OCI-LY1 (cell line): ENCODE measurements at regions not wholly inside any gene's neighbourhood (a gene's known extent, or its start where the extent isn't known, plus 50 kb on each side); places are given as distances from the start of the nearest gene placed in this dataset.

Experiments
- H2AFZ ChIP-seq: fragments of 200-600 bp; sonication (generic), shearing (Covaris generic); 2 replicates; pipeline ENCODE4 v1.6.0; 2014; ENCODE audit warnings: antibody characterized with exemption, mild to moderate bottlenecking, low read length
- H3F3A ChIP-seq: fragments of 200-600 bp; sonication (generic), shearing (Covaris generic); 2 replicates; pipeline ENCODE4 v1.6.0; 2014; ENCODE audit warnings: mild to moderate bottlenecking, antibody characterized with exemption, low read length, moderate library complexity; ENCODE audit not compliant: insufficient read depth
- H3K27ac ChIP-seq: fragments of 200-600 bp; sonication (generic); 2 replicates; pipeline ENCODE4 v1.5.1; 2014; ENCODE audit warnings: low read length, mixed run types, mild to moderate bottlenecking, low read depth; ENCODE audit not compliant: poor library complexity, severe bottlenecking
- H3K27me3 ChIP-seq: fragments of 200-600 bp; sonication (generic); 2 replicates; pipeline ENCODE4 v1.6.0; 2014; ENCODE audit warnings: antibody characterized with exemption, mild to moderate bottlenecking, low read length, moderate library complexity; ENCODE audit not compliant: insufficient read depth
- H3K36me3 ChIP-seq: fragments of 200-600 bp; sonication (generic); 2 replicates; pipeline ENCODE4 v1.6.1; 2014; ENCODE audit warnings: mild to moderate bottlenecking, antibody characterized with exemption, low read length, moderate library complexity, mixed read lengths; ENCODE audit not compliant: insufficient read depth
- H3K4me1 ChIP-seq: fragments of 200-600 bp; sonication (generic); 2 replicates; pipeline ENCODE4 v1.5.1; 2014; ENCODE audit warnings: mild to moderate bottlenecking, low read length, moderate library complexity; ENCODE audit not compliant: insufficient read depth, severe bottlenecking
- H3K4me2 ChIP-seq: fragments of 200-600 bp; sonication (generic), shearing (Covaris generic); 2 replicates; pipeline ENCODE4 v1.6.1; 2014; ENCODE audit warnings: low read length
- H3K4me3 ChIP-seq: fragments of 200-600 bp; sonication (generic); 2 replicates; pipeline ENCODE4 v1.5.1; 2014; ENCODE audit warnings: low read length, low read depth, mild to moderate bottlenecking, mixed read lengths; ENCODE audit not compliant: poor library complexity, severe bottlenecking
- H3K79me2 ChIP-seq: fragments of 200-600 bp; shearing (Covaris generic); 2 replicates; pipeline ENCODE4 v1.6.1; 2016; ENCODE audit warnings: mixed run types, low read length, mixed read lengths; ENCODE audit not compliant: insufficient read depth
- H3K9ac ChIP-seq: fragments of 200-600 bp; sonication (generic), shearing (Covaris generic); 2 replicates; pipeline ENCODE4 v1.6.1; 2014; ENCODE audit warnings: mild to moderate bottlenecking, low read length, mixed read lengths
- H3K9me2 ChIP-seq: fragments of 200-600 bp; sonication (generic), shearing (Covaris generic); 2 replicates; pipeline ENCODE4 v1.6.1; 2014; ENCODE audit warnings: low read depth, mild to moderate bottlenecking, low read length, mixed read lengths
- H3K9me3 ChIP-seq: fragments of 200-600 bp; shearing (Covaris generic); 2 replicates; pipeline ENCODE4 v1.6.1; 2014; ENCODE audit warnings: low read length, mixed read lengths
- H4K20me1 ChIP-seq: fragments of 200-600 bp; sonication (generic), shearing (Covaris generic); 2 replicates; pipeline ENCODE4 v1.6.0; 2016; ENCODE audit warnings: mild to moderate bottlenecking, low read length; ENCODE audit not compliant: insufficient read depth
- EZH2 ChIP-seq: fragments of 200-600 bp; sonication (generic), shearing (Covaris generic); IDR thresholded peaks from 2 replicates; pipeline ENCODE4 v1.8.0; 2017; ENCODE audit warnings: borderline replicate concordance, mixed run types, mild to moderate bottlenecking, antibody characterized with exemption, low read length, moderate library complexity, mixed read lengths
- TF ChIP-seq, protein P1 (sequence below): fragments of 200-600 bp; sonication (generic), shearing (Covaris generic); IDR thresholded peaks from 2 replicates; pipeline ENCODE4 v1.5.1; 2017; ENCODE audit warnings: mild to moderate bottlenecking, antibody characterized with exemption, low read length, moderate library complexity, mixed read lengths

DNA sequence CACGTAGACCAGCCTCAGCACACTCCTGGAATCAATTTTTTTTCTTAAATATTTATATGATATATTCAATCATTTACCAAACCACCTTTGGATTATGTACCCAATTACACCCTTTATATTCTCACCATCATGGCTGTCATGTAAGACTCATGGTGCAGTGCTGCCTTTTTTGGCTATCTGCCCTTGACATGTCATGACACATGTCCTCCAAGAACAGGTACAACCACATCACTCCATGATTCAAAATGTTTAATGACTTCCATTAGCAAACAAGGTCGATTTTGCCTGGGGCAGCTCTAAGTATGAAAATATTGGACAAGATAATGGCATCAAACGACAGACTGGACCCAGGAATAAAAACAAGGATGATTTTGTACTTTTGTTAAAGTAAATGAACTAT is 861.1 kb upstream of the ADAMTS5 start:
- no peaks in the 10 kb centered on the region for H3K9me3 ChIP-seq
- H3K4me3 ChIP-seq = no peak overlapping the region
- no peaks in the 10 kb centered on the region for H4K20me1 ChIP-seq

DNA sequence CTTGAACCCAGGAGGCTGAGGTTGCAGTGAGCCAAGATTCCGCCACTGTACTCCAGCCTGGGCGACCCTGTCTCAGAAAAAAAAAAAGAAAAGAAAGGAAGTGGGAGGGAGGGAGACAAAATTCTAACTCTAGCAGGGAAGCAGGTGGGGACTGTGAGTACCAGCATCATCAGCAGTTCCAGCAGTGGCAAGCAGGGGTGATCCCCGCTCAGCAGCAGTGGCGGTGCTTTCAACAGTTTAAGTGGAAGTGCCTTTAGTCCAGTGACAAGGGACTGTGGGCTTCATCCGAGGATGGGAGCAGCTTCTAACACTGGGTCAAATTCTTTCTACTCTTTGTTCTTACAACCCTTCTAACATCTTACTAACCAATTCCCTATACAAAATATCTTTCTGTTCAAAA is 858.1 kb upstream of the ADAMTS5 start:
- Histone ChIP-seq H3K4me2 (no peak overlapping the region), H2AFZ (no peak overlapping the region), H3K4me1 (no peaks in the 10 kb centered on the region), H3K36me3 (no peaks in the 10 kb centered on the region), H3K79me2 (no peaks in the 10 kb centered on the region), H3F3A (no peaks in the 10 kb centered on the region), H3K4me3 (no peak overlapping the region), H3K27me3 (no peaks in the 10 kb centered on the region), H3K9me3 (no peaks in the 10 kb centered on the region), H3K27ac (no peak overlapping the region), H4K20me1 (no peaks in the 10 kb centered on the region), H3K9me2 (no peaks in the 10 kb centered on the region), H3K9ac (no peak overlapping the region)
- TF ChIP-seq, protein P1, sequence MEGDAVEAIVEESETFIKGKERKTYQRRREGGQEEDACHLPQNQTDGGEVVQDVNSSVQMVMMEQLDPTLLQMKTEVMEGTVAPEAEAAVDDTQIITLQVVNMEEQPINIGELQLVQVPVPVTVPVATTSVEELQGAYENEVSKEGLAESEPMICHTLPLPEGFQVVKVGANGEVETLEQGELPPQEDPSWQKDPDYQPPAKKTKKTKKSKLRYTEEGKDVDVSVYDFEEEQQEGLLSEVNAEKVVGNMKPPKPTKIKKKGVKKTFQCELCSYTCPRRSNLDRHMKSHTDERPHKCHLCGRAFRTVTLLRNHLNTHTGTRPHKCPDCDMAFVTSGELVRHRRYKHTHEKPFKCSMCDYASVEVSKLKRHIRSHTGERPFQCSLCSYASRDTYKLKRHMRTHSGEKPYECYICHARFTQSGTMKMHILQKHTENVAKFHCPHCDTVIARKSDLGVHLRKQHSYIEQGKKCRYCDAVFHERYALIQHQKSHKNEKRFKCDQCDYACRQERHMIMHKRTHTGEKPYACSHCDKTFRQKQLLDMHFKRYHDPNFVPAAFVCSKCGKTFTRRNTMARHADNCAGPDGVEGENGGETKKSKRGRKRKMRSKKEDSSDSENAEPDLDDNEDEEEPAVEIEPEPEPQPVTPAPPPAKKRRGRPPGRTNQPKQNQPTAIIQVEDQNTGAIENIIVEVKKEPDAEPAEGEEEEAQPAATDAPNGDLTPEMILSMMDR = no peak
- TF ChIP-seq EZH2 = no peak

More for the DNA sequence above, 861.1 kb upstream of the ADAMTS5 start:
- no peak overlapping the region for H2AFZ ChIP-seq
- H3K4me1 ChIP-seq = no peaks in the 10 kb centered on the region
- no peaks in the 10 kb centered on the region for H3K79me2 ChIP-seq
- no peaks in the 10 kb centered on the region for H3K27me3 ChIP-seq
- H3F3A ChIP-seq = no peaks in the 10 kb centered on the region
- no peaks in the 10 kb centered on the region for H3K36me3 ChIP-seq
- H3K9ac ChIP-seq = no peak overlapping the region
- H3K9me2 ChIP-seq = no peaks in the 10 kb centered on the region
- TF ChIP-seq, protein P1 = no peak
- no peak overlapping the region for H3K4me2 ChIP-seq
- H3K27ac ChIP-seq = no peak overlapping the region

DNA sequence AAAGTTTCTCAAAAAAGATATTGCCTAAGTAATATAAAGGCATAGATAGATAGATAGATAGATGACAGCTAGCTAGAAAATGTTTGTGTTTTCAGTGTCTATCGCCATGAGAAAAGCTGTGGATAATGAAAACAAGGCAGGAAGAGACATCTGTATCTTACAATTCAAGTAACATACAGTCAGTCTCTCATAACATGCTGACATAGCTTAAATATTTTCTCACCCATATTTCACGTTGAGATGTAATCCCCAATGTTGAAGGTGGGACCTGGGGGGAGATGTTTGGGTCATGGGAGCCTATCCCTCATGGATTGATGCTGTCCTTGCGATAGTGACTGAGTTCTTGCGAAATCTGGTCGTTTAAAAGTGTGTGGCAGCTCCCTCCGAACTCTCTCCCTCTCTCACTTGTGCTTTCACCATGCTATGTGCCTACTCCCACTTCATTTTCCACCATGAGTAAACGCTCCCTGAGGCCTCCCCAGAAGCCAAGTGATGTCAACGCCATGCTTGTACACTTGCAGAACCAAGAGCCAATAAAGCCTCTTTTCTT is 856.8 kb upstream of the ADAMTS5 start:
- no peak for TF ChIP-seq EZH2
- TF ChIP-seq, protein P1 = no peak
- H3K9ac ChIP-seq = no peak overlapping the region
- H4K20me1 ChIP-seq = no peaks in the 10 kb centered on the region

More for the DNA sequence above, 856.8 kb upstream of the ADAMTS5 start:
- no peaks in the 10 kb centered on the region for H3K27me3 ChIP-seq
- H3F3A ChIP-seq = no peaks in the 10 kb centered on the region
- H2AFZ ChIP-seq = no peak overlapping the region
- no peaks in the 10 kb centered on the region for H3K4me1 ChIP-seq
- H3K79me2 ChIP-seq = no peaks in the 10 kb centered on the region
- H3K27ac ChIP-seq = no peak overlapping the region
- H3K4me3 ChIP-seq = no peak overlapping the region
- no peaks in the 10 kb centered on the region; the same call in 1 of the 2 replicates for H3K9me2 ChIP-seq
- H3K36me3 ChIP-seq = no peaks in the 10 kb centered on the region
- no peaks in the 10 kb centered on the region for H3K9me3 ChIP-seq
- H3K4me2 ChIP-seq = no peak overlapping the region
